Stimulated activated CD4-positive, alpha-beta T cell treated with anti-CD3 and anti-CD28 coated beads, TNF-alpha, amount 100 ng/mL, for 48 hours (primary cell): ENCODE measurements at regions not wholly inside any gene's neighbourhood (a gene's known extent, or its start where the extent isn't known, plus 50 kb on each side); places are given as distances from the start of the nearest gene placed in this dataset.
"Not testable (repeated sequence)": the region's sequence is repeated elsewhere in the genome, so short reads cannot be mapped to it uniquely, and the experiment has no call there.

Experiments
- DNase-seq, 3 donors: peaks; one replicate each; pipeline ENCODE4 v3.0.0-alpha.2; 2020; ENCODE audit warnings: low read depth in 3 of 3

DNA sequence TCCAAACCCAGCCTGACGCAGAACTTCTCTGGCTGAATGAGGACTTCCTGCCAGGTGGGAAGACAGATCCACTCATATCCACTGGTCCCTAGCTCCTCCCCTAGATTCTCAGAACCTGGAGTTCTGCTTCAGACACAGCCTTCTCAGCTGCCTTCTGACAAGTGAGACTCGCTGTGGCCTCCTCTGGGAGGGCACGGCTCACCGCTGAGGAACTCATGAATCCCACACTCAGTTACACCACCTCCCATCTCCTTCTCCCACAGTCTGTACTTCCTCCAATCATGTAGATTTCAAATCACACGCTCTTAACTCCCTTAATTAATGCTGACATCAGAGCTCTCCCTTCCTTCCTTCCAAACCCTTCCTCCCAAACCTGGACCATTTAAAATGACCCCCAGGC lies 86.4 kb upstream of the TMEM45B start:
- DNase-seq = no peak

DNA sequence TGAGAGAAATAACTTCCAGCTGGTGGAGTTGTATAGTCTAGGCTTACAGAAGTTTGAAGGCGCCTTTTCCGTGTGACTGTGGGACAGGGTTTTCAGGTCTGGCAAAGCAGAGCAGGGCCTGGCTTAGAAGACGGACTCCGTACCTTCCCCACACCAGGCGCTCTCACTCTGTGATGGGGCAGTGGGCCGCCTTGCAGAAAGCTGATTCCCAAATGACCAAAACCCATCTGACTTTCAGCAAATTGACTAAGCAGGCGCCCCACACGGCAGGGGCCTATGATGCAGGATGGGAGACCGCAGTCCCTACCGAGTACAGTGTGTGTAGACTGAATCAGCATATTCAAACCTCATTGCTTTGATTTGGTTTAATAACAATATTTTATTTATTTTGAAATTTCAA lies 85.8 kb upstream of the TMEM45B start:
- DNase-seq = no peak

DNA sequence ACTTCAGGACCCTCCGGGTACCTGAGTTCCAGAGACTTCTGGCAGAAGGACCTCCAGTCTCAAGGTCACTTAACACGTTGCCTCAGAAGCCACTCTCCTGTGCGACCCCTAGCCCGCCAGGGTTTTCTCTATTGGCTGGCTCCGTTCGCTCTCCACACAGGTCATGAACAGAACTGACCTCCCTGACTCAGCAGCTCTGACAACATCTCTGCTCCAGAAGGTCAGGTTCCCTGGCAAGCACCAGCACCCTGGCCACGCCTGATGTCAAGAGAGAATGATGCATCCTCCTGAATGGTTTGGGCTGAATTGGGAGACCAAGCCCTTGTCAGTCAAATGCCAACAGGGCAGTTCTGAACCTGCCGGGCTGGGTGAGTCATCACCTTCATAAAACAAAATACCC lies 84.3 kb upstream of the TMEM45B start:
- DNase-seq = no peak

DNA sequence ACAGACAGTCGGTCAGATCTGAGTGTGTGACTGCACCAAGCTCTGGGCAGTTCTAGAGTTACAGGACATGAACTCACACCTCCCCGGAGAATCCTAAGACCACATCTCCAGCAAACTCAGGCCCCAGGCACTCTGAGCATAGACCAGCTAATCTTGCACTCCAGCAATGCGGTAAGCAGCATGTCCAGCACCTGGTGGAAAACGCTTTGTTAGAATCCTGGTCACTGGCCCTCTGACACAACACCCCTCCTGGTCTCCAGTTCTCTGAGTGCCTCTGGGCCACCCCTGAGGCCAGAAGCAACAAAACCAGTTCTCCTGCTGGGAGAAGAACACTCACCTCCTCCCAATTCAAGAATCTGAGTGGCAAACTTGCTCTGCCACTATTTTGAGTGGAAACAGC lies 82.7 kb upstream of the TMEM45B start:
- DNase-seq = no peak

DNA sequence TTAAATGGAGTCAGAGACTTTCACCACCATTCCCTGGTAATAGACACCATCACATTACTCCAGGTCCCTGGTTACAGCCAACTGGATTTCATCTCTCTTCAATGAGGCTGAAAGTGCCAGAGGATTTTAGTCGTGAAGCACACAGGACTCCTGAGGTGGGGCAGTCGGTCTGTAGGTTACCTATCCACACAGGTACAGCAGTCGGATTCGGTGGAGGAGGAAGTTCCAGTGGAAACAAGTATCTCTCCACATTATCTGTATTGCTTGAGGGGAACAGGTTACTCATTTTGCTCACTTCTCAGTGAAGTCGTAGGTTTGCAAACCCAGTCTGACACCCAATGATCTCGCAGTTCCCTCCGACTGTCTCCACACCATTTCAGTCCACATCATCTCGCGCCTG lies 82.3 kb upstream of the TMEM45B start:
- DNase-seq = no peak

DNA sequence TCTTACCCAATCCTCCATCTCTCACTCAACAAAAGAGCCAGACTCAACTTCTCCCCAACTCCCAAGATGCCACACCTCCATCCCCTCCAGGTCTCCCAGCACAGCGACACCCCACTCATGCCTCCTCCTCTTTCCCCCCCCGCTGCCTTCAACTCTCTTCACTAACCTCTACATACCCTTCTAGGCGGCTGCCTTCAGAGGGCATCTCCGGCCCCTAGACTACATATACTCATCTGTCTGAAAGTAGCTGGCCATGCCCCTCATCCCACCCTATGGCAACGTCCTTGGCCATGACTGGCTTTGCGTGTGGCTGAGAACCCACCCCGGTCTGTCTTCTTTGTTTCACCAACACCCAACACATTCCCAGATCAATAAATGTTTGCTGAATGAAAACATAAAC lies 81.7 kb upstream of the TMEM45B start:
- no peak for DNase-seq

DNA sequence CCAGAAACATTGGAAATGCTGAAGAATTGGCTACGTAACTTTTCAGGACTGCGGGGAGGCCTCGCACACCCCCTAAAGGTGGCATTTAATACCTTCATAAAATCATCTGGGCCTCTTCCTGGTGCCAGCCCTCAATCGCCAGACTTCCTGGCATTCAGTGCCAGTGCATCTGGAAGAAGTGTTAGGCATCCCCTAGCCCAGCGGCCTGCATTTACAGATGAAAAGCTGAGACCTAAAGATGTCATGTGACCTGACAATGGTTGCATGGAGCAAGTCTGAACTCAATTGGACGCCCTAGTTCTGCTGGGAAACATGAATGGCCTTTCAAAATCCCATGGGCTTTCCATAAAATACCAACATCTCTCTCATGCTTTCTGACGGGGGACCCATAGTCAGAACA lies 81.0 kb upstream of the TMEM45B start:
- DNase-seq = no peak

DNA sequence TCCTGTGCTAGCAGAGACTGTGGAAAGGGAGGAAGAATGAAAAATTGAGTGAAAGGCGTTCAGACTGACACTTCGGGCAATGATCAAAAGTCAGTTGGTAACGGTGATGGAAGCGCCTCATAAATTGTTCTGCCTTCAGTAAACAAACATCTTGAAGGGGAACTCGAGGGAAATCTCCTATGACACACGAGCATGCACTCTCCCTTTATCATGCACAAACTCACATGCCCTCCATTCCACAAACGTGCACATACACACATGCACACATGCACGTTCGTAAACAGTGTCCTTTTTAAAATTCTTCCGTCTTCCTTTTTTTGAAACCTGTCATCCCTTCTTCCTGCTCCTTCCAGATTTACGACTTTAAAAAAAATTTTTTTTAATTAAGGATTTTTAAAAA lies 77.8 kb upstream of the TMEM45B start:
- DNase-seq = no peak

DNA sequence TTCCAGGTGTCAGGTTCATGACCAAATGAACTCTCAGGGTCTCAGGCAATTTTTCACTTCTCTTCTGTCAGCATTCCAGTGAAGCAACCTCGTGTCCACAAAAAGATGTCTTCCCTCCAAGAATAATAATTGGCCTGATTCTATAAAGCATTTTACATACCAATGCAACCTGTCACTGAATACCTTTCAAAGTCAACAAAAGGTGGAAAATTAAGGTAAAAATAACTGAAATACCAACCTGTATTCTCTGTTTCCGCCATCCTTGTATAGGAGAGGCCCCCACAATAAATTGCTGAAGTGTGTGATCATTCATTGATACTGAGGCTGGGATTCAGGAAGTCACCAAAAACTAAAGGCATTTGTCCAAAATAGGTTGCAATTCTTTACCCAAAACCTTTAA lies 77.4 kb upstream of the TMEM45B start:
- DNase-seq = no peak

DNA sequence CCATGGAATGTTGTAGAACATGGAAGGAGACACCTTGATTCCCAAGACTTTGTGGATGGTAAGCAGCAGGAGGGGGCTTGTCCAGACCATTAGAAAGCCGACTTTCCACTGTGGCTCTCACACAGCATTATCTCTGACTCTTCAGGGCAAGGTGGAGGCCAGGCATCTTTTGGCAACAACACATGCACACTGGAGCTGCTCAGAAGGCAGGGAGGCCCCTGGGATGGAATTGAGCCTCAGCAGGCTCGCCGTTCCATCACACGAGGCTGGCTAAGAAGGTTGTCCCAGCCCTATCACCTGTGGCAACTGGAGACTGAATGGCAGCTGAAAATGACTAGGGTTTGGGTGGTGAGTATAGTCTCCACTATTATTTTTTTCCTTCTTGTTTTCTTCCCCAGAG lies 76.3 kb upstream of the TMEM45B start:
- no peak for DNase-seq

DNA sequence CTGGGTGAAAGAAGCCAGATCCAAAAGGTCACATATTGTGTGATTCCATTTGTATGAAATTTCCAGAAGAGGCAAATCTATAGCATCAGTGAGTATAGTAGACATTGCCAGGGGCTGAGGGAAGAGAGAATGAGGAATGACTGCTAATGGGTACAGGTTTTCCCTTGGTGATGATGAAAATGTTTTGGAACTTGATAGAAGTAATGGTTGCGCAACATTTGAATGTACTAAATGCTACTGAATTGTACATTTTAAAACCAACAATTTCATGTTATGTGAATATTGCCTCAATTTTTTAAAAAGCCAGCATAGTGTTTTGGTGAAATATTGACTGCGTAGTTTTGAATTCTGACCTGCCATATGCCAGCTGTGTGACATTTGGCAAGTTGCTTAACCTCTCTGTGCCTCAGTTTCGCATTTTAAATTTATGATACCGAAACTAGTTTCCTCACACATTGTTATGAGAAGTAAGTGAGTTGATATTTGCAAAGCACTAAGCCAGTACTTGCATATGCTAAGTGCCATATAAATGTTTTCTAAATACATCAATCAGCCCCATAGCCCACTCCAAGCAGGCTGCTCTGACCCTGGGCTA lies 75.4 kb upstream of the TMEM45B start:
- DNase-seq = no peak

DNA sequence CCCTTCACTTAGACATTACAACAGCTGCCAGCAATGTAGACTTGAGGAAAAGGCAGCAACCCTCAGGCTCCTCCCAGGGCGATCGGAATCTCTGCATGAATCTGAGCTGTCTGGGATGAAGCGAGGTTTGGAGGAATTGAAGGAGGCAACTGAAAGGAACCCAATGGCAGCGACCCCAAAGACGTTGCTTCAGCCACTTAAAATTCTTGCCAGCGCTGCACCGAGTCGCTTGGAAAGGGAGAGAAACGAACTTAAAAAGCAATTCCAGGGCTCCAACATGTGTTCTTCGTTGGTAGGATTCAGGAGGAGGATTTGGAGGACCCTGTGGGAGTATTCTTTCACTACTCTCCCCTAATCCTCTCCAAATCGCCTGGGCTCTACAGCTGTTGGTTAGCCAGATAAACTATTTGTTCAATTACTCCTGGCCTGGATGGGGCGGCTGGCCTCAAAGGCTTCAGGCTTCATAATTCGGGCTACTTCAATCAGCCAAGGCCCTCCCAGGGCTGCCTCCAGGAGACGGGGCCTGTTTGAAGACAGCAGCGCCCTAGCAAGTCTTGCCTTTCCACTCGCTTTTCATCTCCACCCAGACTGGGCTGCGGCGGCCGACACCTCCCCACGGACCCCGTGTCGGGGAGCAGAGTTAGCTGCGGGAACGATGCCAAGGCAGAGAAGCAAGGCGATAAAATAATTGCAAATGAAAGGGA lies 72.4 kb upstream of the TMEM45B start:
- DNase-seq = no peak

DNA sequence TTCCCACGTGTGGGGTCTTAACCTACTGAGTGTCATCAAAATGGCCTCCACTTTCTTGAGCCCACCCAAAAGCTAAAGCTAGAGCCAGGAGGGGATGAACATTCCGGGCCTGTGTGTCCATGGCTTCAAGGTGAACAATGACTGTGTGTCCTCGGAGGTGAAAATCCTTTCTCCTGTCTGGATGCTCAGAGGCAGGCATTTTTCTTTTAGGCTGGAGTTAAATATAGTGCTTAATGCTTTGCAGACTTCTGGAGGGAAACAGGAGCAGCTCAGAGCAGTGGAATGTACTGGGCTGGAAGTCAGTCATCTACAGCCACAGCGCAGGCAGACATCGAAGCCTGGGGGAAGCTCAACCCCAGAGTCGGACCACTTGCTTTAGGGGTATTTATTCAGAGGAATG lies 68.6 kb upstream of the TMEM45B start:
- DNase-seq = no peak

DNA sequence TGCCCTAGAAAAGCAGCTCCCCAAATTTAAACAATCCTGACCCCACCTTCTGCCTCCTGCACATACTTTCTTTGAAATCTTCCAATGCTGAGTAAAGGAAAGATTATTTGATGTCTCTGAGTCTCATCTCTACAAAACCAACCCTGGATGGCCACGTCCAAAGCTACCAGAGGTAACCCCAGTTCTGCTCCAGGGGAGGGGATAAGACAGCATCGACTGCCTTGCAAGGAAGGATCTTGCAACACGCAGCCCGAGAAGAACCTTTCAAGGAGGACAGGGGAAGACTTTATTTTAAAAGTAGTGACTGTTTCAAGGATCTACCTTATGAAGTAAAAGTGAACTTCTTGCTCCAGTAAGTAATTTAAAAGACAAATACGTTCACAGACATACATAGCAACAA lies 66.5 kb upstream of the TMEM45B start:
- no peak for DNase-seq

DNA sequence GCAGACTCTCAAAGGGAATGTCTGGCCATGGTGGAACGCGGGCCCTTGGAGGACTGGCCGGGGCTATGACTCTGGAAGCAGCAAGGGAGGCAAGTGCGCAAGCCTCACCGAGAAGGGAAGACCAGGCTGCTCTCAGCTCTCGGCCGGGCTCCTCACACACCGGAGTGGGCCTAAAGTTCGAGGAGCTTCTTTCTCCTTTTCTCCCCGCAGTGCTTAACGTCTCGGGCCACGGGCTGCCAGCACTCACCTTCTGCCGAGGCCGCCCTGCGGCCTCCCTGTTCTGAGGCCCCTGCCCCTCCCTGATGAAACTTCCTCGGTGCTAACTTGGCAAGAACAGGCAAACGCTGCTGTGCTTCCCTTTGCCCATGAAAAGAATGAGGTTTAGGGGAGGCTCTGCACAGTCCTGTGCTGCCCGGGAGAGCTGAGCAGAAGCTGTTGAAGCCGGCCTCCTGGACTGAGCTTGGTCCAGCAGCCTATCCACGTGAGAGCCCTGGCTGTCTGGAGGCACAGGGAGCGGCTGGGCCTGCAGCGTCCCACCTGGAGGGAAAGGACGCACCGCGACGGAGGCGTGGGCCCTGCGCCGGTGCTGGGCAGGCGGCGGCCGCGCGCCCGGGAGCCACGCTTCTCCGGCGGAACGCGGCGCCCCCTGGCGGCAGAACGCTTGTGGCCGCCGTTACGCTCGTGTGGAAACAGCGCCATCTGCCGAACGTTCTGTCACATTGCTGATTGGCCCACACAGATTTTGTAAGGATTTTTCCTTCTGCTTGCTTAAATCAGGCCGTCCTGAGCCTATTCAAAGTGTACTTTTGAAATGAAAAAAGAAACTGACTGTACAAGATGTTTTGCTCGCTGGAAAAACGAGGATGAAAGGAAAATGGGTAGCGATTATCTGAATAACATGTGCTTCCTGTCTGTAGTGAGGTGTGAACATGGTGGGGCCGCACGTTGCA lies 65.0 kb upstream of the TMEM45B start:
- peak; percentile 32 to 67 (median 62) for DNase-seq

DNA sequence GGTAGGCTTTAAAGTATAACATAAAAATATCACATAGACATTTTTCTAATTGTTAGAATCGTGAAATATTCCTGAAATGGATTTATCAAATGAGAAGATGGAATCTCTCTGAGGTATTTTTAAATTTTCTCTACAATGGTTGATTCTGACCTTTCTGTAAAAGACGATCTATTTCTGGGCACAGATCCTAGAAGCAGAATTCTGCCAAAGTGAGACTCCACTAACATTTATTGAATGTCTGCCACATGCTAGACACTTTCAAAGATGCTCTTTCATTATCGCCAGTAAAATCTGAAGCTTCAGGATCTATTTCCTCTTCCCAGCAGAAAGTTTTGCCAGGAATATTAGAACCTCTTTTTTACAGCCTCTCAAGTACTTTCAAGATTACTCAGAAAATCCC lies 64.1 kb upstream of the TMEM45B start:
- DNase-seq = no peak

DNA sequence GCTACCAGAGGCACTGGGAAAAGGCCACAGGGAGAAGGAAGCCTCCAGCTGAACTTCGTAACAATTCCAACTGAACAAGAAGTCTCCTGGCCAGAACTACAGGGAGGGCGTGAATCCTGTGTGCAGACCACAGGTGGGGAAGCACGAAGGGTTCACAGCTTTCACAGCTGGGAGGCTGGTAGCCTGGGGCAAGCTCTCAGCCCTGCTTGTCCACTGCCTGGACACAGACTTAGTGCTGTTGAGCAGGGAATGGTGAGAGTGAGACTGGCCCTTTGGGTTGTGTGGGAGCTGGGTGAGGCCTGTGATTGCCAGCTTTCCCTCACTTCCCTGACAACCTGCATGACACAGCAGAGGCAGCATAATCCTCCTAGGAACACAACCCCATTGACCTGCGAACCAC lies 52.1 kb upstream of the TMEM45B start:
- DNase-seq = not testable (repeated sequence)

DNA sequence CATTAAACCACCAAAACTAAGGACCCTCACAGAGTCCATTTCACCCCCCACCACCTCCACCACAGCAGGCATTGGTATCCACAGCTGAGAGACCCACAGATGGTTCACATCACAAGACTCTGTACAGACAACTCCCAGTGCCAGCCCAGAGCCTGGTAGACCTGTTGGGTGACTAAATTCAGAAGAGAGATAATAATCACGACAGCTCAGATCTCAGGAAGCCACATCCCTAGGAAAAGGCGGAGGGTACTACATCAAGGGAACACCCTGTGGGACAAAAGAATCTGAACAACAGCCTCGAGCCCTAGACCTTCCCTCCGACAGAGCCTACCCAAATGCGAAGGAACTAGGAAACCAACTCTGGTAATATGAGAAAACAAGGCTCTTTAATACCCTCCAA lies 51.4 kb upstream of the TMEM45B start:
- not testable (repeated sequence) for DNase-seq
